ENCODE measurements at regions not wholly inside any gene's neighbourhood (a gene's known extent, or its start where the extent isn't known, plus 50 kb on each side); places are given as distances from the start of the nearest gene placed in this dataset.

DNA sequence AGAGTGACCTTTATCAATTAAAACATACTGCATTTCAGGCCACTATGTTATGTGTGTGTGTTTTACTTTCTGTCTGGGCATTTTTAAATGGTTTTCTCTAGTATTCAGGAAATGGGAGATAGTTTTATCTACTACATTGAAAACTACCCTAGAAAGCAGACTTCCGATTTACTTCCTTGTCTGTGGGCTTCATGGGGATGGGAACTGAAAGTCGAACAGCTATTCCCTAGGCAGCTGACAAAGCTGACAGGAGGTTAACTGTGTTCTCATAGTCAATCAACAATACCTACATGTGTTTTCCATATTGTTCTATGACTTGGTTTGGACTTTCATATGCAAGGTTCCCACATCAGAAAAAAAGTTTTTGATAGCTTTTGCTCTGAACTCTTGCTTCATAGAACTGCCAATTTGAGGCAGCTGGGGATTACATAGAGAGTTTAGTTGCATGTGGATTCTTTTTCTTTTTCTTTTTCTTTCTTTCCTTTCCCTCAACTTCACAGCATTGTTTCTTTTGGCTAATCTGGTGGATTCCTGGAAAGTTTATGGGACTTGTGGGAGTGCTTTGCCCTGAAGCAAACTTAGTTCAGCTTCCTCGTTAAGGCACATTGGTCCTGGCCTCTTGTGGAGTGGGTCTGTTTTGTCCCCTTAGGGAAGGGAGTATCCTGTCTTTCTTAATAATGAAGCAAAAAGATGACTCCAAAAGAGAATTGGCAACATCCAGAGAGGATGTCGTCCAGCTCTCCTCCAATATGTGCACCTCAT is 327.1 kb upstream of the GIMD1 start:
- Histone ChIP-seq H2AFZ (ENCODE audit: low read length) (no peak overlapping the region), H3K27ac (ENCODE audit: low read depth, low read length) (no peak overlapping the region), H3K27me3 (ENCODE audit: insufficient read depth, low read length) (no peaks in the 10 kb centered on the region), H3K4me2 (ENCODE audit: insufficient read depth, low read length) (peak overlapping the region; percentile 3), H3K79me2 (ENCODE audit: insufficient read depth, low read length) (no peaks in the 10 kb centered on the region), H3K9me3 (ENCODE audit: low read depth, low read length) (no peaks in the 10 kb centered on the region), H4K20me1 (ENCODE audit: insufficient read depth, low read length) (no peaks in the 10 kb centered on the region), H3K4me3 (ENCODE audit: insufficient read depth, low read length) (no peak overlapping the region), H3K4me1 (ENCODE audit: insufficient read depth, low read length) (peaks cover 2% of the 10 kb centered on the region), H3K36me3 (ENCODE audit: insufficient read depth, low read length) (no peaks in the 10 kb centered on the region)
- no peak for TF ChIP-seq CTCF (IDR thresholded peaks at IDR 0.05; ENCODE audit: extremely low read depth, low read depth, low read length)
- DNase-seq (ENCODE audit: insufficient read length, low spot score, missing footprints): no peak

- Histone ChIP-seq H2AFZ (ENCODE audit: low read length) (no peak overlapping the region), H3K79me2 (ENCODE audit: insufficient read depth, low read length) (no peaks in the 10 kb centered on the region), H3K36me3 (ENCODE audit: insufficient read depth, low read length) (no peaks in the 10 kb centered on the region), H3K27me3 (ENCODE audit: insufficient read depth, low read length) (no peaks in the 10 kb centered on the region), H3K4me3 (ENCODE audit: insufficient read depth, low read length) (no peak overlapping the region), H3K4me2 (ENCODE audit: insufficient read depth, low read length) (no peak overlapping the region), H4K20me1 (ENCODE audit: insufficient read depth, low read length) (no peaks in the 10 kb centered on the region), H3K9me3 (ENCODE audit: low read depth, low read length) (no peaks in the 10 kb centered on the region), H3K4me1 (ENCODE audit: insufficient read depth, low read length) (peaks cover 2% of the 10 kb centered on the region), H3K27ac (ENCODE audit: low read depth, low read length) (no peak overlapping the region)
- no peak for TF ChIP-seq CTCF (IDR thresholded peaks at IDR 0.05; ENCODE audit: extremely low read depth, low read depth, low read length)
- DNase-seq (ENCODE audit: insufficient read length, low spot score, missing footprints): no peak
These were observed 325.7 kb upstream of the GIMD1 start for GRCh38 chr4:106694232-106694631.

GRCh38 chr4:106691749-106692148 is 323.2 kb upstream of the GIMD1 start:
- H3K4me2 ChIP-seq (ENCODE audit: insufficient read depth, low read length): no peak overlapping the region
- H3K36me3 ChIP-seq (ENCODE audit: insufficient read depth, low read length): no peaks in the 10 kb centered on the region
- TF ChIP-seq CTCF (IDR thresholded peaks at IDR 0.05; ENCODE audit: extremely low read depth, low read depth, low read length): peak; percentile 22
- no peaks in the 10 kb centered on the region for H3K9me3 ChIP-seq (ENCODE audit: low read depth, low read length)
- no peak for DNase-seq (ENCODE audit: insufficient read length, low spot score, missing footprints)
- no peak overlapping the region for H3K4me3 ChIP-seq (ENCODE audit: insufficient read depth, low read length)
- peaks cover 2% of the 10 kb centered on the region for H3K4me1 ChIP-seq (ENCODE audit: insufficient read depth, low read length)
- no peak overlapping the region for H3K27ac ChIP-seq (ENCODE audit: low read depth, low read length)
- no peaks in the 10 kb centered on the region for H3K79me2 ChIP-seq (ENCODE audit: insufficient read depth, low read length)
- no peaks in the 10 kb centered on the region for H4K20me1 ChIP-seq (ENCODE audit: insufficient read depth, low read length)
- H2AFZ ChIP-seq (ENCODE audit: low read length): no peak overlapping the region
- no peaks in the 10 kb centered on the region for H3K27me3 ChIP-seq (ENCODE audit: insufficient read depth, low read length)

DNA sequence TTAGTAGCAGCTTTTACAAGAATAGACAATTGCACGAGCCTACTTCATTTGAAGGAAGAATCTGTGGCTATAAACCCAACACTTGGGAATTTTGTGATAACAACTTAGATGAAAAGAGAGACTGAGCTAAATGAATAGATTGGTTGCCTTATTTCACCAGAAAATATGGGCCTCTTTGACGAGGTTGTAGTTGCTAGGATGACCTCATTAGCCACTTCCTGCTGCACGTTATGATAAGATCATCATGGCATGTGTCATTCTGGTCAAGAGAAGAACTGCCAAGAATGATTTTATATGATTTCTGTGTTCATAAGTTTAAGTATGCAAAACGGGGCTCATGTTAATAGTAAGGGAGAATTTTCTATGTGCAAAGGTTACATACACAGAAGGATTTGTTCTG is 321.9 kb upstream of the GIMD1 start:
- DNase-seq (ENCODE audit: insufficient read length, low spot score, missing footprints): peak; percentile 84
- Histone ChIP-seq H3K27me3 (ENCODE audit: insufficient read depth, low read length) (no peaks in the 10 kb centered on the region), H2AFZ (ENCODE audit: low read length) (no peak overlapping the region), H3K79me2 (ENCODE audit: insufficient read depth, low read length) (no peaks in the 10 kb centered on the region), H3K9me3 (ENCODE audit: low read depth, low read length) (no peaks in the 10 kb centered on the region), H3K4me3 (ENCODE audit: insufficient read depth, low read length) (no peak overlapping the region), H3K27ac (ENCODE audit: low read depth, low read length) (no peak overlapping the region), H3K36me3 (ENCODE audit: insufficient read depth, low read length) (no peaks in the 10 kb centered on the region), H4K20me1 (ENCODE audit: insufficient read depth, low read length) (no peaks in the 10 kb centered on the region), H3K4me1 (ENCODE audit: insufficient read depth, low read length) (peaks cover 1% of the 10 kb centered on the region), H3K4me2 (ENCODE audit: insufficient read depth, low read length) (no peak overlapping the region)
- TF ChIP-seq CTCF (IDR thresholded peaks at IDR 0.05; ENCODE audit: extremely low read depth, low read depth, low read length): no peak

Data from osteoblast (primary cell).